Bronchial epithelial cell (primary cell): ENCODE measurements at regions not wholly inside any gene's neighbourhood (a gene's known extent, or its start where the extent isn't known, plus 50 kb on each side); places are given as distances from the start of the nearest gene placed in this dataset.

Experiments
- DNase-seq: peaks from one replicate; pipeline ENCODE4 v3.0.0-alpha.2; 2010; ENCODE audit warnings: low read depth
- FAIRE-seq: peaks from 2 replicates; lab custom pipeline; 2011; peaks lifted over from hg19 to GRCh38; lab: Jason Lieb, UNC
- H3K27me3 ChIP-seq: 2 replicates; pipeline ENCODE4 v1.5.1; 2011; ENCODE audit warnings: low read length; ENCODE audit not compliant: control insufficient read depth, insufficient read depth
- H3K36me3 ChIP-seq: 2 replicates; pipeline ENCODE4 v1.5.1; 2011; ENCODE audit warnings: low read length; ENCODE audit not compliant: control insufficient read depth, insufficient read depth
- H3K4me3 ChIP-seq: 2 replicates; pipeline ENCODE4 v1.5.1; 2011; ENCODE audit warnings: mild to moderate bottlenecking, low read depth, low read length, control low read depth
- TF ChIP-seq, protein P1 (sequence below): IDR thresholded peaks from 2 replicates; pipeline ENCODE4 v1.5.1; 2011; ENCODE audit warnings: mild to moderate bottlenecking, moderate library complexity, low read length, control low read depth, inconsistent platforms; ENCODE audit not compliant: insufficient read depth, severe bottlenecking

DNA sequence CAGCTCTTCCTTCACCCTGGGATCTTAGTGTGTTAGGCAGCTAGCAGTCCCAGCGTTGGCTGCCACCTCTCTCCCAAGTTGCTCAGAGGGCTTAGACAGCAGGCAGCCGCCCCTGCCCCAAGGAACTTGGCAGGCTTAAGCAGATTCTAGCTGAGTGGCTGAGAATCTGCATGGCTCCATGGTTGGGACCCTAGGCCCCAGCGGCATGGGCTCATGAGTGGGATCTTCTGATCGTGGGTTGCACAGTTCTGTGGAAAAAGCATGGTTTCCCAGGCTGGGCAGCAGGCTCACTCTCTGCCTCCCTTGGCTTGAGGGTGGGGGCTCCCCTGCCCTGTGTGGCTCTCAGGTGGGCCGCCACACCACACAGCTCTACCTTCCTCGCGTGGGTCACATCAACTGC lies 1624.9 kb downstream of the GRIK2 start:
- Histone ChIP-seq H3K36me3 (no peaks in the 10 kb centered on the region), H3K27me3 (no peaks in the 10 kb centered on the region), H3K4me3 (no peak overlapping the region)
- FAIRE-seq: no peak
- TF ChIP-seq, protein P1, sequence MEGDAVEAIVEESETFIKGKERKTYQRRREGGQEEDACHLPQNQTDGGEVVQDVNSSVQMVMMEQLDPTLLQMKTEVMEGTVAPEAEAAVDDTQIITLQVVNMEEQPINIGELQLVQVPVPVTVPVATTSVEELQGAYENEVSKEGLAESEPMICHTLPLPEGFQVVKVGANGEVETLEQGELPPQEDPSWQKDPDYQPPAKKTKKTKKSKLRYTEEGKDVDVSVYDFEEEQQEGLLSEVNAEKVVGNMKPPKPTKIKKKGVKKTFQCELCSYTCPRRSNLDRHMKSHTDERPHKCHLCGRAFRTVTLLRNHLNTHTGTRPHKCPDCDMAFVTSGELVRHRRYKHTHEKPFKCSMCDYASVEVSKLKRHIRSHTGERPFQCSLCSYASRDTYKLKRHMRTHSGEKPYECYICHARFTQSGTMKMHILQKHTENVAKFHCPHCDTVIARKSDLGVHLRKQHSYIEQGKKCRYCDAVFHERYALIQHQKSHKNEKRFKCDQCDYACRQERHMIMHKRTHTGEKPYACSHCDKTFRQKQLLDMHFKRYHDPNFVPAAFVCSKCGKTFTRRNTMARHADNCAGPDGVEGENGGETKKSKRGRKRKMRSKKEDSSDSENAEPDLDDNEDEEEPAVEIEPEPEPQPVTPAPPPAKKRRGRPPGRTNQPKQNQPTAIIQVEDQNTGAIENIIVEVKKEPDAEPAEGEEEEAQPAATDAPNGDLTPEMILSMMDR: no peak
- DNase-seq: no peak

DNA sequence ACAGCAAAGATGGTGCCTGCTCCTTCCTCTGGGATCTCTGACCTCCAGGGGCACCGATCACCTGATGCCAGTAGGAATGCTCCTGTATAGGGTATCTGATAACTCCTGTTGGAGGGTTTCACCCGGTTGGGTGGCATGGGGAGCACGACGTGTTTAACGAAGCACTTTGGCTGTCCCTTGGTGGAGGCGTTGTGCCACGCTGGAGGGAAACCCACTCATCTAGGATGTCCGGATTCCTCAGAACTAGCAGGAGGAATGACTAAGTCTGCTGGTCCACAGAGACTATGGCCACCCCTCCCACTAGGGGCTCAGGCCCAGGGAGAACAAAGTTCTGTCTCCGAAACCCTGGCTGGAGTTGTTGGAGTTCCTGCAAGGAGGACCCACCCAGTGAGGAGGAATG lies 1624.4 kb downstream of the GRIK2 start:
- DNase-seq (no peak), FAIRE-seq (no peak)
- TF ChIP-seq, protein P1: no peak
- no peak overlapping the region for H3K4me3 ChIP-seq
- no peaks in the 10 kb centered on the region for H3K27me3 ChIP-seq
- no peaks in the 10 kb centered on the region for H3K36me3 ChIP-seq

DNA sequence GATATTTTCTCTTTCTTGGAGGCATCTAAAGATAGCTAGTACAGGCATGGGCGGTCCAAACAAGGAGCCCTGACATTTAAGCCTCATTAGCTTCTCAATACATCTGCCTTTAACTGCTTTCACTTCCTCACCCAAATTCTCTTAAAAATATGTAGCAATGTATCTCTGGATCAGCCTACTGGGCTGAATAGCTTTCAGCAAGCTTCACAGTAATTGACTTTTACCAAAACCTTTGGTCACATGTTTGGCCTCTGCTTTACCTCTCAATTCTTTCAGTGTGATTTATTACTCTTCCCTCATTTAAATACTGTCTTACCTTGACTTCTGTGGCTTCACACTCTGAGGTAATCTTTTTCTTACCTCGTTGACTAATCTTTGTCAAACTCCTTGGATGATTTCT lies 1618.1 kb downstream of the GRIK2 start:
- TF ChIP-seq, protein P1: no peak
- Histone ChIP-seq H3K4me3 (no peak overlapping the region), H3K36me3 (no peaks in the 10 kb centered on the region), H3K27me3 (no peaks in the 10 kb centered on the region)
- DNase-seq (no peak), FAIRE-seq (no peak)

DNA sequence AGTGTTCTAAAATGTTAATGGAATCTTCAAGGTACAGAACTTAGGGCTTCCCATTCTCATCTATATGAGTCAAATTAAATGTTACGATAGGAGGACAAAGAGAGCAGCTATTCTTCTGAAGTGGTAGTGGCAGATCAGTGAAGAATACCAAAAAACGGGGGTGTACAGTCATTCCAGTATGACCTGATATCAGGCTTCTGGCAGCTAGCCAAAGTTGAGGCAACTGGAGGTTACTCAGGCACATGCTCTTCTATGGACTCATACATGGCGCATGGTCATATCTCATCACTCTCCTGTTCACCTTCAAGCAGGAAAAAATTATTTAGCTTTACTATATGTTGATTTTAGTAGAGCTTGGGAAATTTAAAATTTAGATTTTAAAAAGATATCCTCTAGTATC lies 1608.8 kb downstream of the GRIK2 start:
- Histone ChIP-seq H3K4me3 (no peak overlapping the region), H3K36me3 (no peaks in the 10 kb centered on the region), H3K27me3 (no peaks in the 10 kb centered on the region)
- FAIRE-seq (no peak), DNase-seq (peak; percentile 13)
- TF ChIP-seq, protein P1: no peak

DNA sequence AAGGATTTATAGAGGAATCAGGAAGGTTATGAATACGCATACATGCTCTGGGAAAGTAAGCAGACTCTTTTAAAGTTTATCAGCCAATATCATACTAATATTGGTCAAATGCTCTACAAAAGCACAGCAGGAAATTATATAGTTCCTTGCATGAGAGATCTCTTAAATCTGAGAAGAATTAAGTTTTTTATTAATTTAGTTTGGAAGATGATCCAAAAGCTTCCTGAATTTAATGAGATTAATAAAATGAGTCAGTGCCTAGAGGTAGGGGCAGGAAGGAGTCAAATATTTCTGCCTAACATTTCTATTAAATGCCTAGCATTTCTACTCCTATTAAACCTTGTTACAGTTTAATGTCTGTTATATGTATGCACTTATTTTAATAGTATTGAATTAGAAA lies 1608.2 kb downstream of the GRIK2 start:
- no peaks in the 10 kb centered on the region for H3K27me3 ChIP-seq
- H3K36me3 ChIP-seq: no peaks in the 10 kb centered on the region
- no peak overlapping the region for H3K4me3 ChIP-seq
- DNase-seq (no peak), FAIRE-seq (no peak)
- TF ChIP-seq, protein P1: no peak

DNA sequence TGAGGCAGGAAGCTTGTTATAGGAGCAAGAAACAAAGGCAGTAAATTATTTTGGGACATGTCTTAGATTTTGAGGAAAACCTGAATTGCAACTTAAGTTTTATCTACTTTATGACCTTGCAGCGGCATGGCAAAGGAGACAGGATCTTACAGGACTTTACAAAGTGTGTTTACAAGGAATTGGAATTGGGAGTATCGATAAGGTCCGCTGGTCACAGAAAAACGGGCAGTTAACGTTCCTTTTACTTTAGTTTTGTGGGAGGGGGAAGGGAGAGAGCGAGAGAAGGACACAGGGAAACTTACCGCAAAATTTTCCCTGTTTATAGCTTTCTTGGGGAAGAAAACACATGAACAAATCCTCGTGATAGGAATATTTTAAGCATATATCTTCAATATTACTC lies 1607.2 kb downstream of the GRIK2 start:
- H3K4me3 ChIP-seq: no peak overlapping the region
- no peak for FAIRE-seq
- H3K27me3 ChIP-seq: no peaks in the 10 kb centered on the region
- TF ChIP-seq, protein P1: no peak
- H3K36me3 ChIP-seq: no peaks in the 10 kb centered on the region
- DNase-seq: no peak
